Cardiac fibroblast (primary cell): ENCODE measurements at regions not wholly inside any gene's neighbourhood (a gene's known extent, or its start where the extent isn't known, plus 50 kb on each side); places are given as distances from the start of the nearest gene placed in this dataset.

Source experiments
- DNase-seq, 2 donors: peaks; one replicate each; pipeline versions ENCODE4 v3.0.0 to v3.0.0-alpha.2; 2010; ENCODE audit warnings: low read depth in 2 of 2
- H3K4me3 ChIP-seq, 2 donors: replicated peaks in 1 of 2; 1 replicate in 1 of 2; 2 replicates in 1 of 2; pipeline ENCODE4 v1.5.1; 2011; ENCODE audit warnings: low read depth in 2 of 2, low read length in 2 of 2, mild to moderate bottlenecking in 2 of 2, moderate library complexity in 1 of 2
- CTCF ChIP-seq: IDR thresholded peaks from one replicate; pipeline ENCODE4 v1.5.1; 2011; ENCODE audit warnings: low read depth, mild to moderate bottlenecking, low read length, inconsistent platforms

DNA sequence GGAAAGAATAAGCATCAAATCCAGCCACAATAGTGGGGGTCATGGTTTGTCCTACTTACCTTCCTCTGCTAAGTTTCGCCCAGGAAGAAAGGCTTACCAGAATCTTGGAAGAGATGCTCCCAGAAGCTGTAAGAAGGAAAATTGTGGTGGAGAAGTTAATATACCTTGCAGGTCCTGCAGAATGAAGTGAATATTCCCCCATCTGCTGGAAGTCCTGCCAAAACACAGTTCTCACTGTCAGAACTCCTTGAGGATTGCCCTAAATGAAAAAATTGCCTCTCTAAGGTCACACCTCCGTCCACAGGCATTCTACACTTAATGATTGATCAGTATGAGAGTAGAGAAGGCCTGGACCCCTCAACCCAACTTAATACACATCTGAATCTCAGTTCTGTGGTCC lies 78.4 kb upstream of the RGS21 start:
- TF ChIP-seq CTCF, result no peak

DNA sequence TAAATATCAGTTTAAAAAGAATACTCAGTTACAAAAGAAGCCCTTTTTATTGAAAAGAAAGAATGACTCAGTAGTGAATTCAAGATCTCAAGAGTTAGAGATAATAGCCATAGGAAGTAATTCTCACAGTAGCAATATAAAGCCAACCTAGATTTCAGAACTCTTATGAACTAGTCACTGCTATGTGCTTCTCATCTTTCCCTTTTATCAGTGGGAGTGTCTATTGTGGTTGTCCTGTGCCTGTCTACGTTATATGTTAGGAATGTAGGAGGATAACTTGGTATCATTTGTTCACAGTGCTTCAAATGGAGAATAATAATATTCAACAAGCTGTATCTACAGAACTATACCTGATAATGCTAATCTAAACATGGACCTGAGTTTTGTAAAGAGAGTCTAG lies 73.1 kb upstream of the RGS21 start:
- no peak for DNase-seq
- no peak for TF ChIP-seq CTCF
- no peak overlapping the region for H3K4me3 ChIP-seq

More for the DNA sequence above, 78.4 kb upstream of the RGS21 start:
- H3K4me3 ChIP-seq, result no peak overlapping the region
- DNase-seq, result no peak

DNA sequence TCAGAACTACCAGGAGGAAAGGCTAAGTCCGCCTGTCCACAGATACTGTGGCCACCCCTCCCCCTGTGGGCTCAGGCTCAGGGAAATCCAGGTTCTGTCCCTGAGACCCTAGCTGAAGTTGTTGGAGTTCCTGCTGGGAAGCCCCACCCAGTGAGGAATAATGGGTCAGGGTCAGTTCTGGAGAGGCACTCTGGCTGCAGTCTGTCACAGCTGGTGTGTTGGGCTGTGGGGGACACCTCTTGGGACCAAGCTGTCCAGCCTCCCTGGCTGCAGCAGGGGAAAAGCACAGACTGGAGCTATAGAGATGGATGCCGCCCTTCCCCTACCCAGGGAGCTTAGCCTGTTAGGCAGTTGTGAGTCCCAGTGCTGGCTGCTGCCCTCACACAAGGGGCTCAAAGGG lies 65.1 kb upstream of the RGS21 start:
- TF ChIP-seq CTCF, result no peak
- no peak overlapping the region for H3K4me3 ChIP-seq
- DNase-seq, result no peak

DNA sequence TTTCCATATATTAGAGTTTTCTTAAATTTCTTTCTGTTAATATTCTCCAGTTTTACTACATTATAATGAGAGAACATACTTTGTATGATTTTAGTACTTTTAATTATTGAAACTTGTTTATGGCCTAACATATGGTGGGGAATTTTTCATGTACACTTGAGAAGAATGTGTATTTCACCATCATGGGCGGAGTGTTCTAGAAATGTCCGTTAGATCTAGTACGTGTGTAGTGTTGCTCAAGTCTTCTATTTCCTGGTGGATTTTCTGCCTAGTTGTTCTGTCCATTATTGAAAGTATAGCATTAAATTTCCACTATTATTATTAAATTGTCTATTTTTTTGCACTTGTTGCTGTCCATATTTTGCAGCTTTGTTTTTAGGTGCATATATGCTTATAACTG lies 64.0 kb upstream of the RGS21 start:
- no peak overlapping the region for H3K4me3 ChIP-seq
- TF ChIP-seq CTCF, result no peak
- peak in 1 of 2 donors; percentile 36 for DNase-seq

DNA sequence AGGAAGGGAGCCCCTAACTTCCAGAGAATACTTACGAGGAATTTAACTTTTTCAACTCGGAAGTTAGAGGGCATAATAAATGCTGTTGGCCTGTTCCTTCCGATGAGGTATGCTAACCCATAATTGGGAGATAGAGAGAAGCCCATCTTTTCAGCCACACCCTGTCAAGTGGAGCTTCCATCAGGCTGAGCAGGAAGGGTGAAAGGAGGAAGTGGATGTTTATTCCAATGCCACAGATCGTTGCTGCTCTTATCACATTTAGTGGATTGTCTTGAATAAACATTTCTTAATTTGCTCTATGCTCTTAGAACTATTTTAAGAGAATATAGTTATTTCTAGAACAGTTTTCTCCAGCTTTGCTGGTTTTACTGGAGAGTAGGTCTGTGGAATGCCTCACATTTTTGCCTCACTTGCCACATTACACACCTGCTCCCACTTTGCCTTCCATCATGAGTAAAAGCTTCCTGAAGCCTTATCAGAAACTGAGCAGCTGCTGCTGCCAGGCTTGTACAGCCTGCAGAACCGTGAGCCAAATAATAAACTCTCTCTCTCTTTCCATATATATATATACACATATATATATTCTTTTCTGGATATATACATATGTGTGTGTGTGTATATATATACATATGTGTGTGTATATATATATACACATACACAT lies 60.0 kb upstream of the RGS21 start:
- TF ChIP-seq CTCF, result no peak
- no peak for DNase-seq
- H3K4me3 ChIP-seq, result no peak overlapping the region

DNA sequence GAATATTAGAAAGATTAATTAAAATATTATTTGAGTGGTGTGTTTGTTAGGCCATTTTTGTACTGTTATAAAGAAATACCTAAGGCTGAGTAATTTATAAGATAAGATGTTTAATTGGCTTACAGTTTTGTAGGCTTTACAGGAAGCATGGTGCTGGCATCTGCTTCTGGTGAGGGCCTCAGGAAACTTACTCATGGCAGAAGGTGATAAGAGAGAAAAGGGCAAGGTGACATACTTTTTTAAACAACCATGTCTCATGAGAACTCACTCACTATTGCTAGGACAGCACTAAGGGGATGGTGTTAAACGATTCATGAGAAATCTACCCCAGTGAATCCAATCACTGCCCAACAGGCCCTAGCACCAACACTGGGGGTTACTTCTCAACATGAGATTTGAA lies 56.7 kb upstream of the RGS21 start:
- no peak for TF ChIP-seq CTCF
- peak; percentile 42 to 46 for DNase-seq
- no peak overlapping the region for H3K4me3 ChIP-seq

- peak in 1 of 2 donors; percentile 10 for DNase-seq
- no peak overlapping the region for H3K4me3 ChIP-seq
- TF ChIP-seq CTCF, result no peak
These were observed 55.3 kb upstream of the RGS21 start for GRCh38 chr1:192261476-192261875.
